ENCODE measurements at regions not wholly inside any gene's neighbourhood (a gene's known extent, or its start where the extent isn't known, plus 50 kb on each side); places are given as distances from the start of the nearest gene placed in this dataset.

DNA sequence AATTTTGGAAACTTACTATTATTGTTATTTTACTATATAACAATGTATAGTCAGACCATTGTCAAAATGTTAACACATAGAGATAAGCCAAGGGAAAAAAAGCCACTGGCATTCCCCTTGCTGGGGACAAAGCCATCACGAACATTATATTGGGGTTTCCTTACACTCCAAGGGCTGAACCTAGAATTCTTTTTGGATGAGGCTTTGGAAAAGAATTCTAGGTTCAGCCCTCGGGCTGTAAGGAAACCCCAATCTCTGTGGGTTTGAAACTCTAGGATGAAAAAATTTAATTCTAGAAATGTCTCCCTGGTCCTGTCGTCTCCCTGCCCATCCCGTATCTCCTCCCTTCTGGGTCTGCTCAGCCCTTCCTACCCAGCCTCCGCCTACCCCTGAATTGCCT, 67.0 kb upstream of the SMAD6 start:
- TF ChIP-seq, protein P1, sequence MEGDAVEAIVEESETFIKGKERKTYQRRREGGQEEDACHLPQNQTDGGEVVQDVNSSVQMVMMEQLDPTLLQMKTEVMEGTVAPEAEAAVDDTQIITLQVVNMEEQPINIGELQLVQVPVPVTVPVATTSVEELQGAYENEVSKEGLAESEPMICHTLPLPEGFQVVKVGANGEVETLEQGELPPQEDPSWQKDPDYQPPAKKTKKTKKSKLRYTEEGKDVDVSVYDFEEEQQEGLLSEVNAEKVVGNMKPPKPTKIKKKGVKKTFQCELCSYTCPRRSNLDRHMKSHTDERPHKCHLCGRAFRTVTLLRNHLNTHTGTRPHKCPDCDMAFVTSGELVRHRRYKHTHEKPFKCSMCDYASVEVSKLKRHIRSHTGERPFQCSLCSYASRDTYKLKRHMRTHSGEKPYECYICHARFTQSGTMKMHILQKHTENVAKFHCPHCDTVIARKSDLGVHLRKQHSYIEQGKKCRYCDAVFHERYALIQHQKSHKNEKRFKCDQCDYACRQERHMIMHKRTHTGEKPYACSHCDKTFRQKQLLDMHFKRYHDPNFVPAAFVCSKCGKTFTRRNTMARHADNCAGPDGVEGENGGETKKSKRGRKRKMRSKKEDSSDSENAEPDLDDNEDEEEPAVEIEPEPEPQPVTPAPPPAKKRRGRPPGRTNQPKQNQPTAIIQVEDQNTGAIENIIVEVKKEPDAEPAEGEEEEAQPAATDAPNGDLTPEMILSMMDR (IDR thresholded peaks at IDR 0.05; ENCODE audit: low read depth, low read length), result no peak
- no peak for TF ChIP-seq EZH2phosphoT487 (IDR thresholded peaks at IDR 0.05; ENCODE audit: low read depth)

Data from OCI-LY3 (cell line).